ENCODE measurements at regions not wholly inside any gene's neighbourhood (a gene's known extent, or its start where the extent isn't known, plus 50 kb on each side); places are given as distances from the start of the nearest gene placed in this dataset.

GRCh38 chr16:66166490-66166889, 200.0 kb upstream of the CDH5 start:
- TF ChIP-seq, protein P1, sequence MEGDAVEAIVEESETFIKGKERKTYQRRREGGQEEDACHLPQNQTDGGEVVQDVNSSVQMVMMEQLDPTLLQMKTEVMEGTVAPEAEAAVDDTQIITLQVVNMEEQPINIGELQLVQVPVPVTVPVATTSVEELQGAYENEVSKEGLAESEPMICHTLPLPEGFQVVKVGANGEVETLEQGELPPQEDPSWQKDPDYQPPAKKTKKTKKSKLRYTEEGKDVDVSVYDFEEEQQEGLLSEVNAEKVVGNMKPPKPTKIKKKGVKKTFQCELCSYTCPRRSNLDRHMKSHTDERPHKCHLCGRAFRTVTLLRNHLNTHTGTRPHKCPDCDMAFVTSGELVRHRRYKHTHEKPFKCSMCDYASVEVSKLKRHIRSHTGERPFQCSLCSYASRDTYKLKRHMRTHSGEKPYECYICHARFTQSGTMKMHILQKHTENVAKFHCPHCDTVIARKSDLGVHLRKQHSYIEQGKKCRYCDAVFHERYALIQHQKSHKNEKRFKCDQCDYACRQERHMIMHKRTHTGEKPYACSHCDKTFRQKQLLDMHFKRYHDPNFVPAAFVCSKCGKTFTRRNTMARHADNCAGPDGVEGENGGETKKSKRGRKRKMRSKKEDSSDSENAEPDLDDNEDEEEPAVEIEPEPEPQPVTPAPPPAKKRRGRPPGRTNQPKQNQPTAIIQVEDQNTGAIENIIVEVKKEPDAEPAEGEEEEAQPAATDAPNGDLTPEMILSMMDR (IDR thresholded peaks at IDR 0.05): no peak
- no peak for TF ChIP-seq POLR2A (IDR thresholded peaks at IDR 0.05; ENCODE audit: low read depth)
- no peak for TF ChIP-seq EP300 (IDR thresholded peaks at IDR 0.05)
- TF ChIP-seq POLR2AphosphoS5 (IDR thresholded peaks at IDR 0.05): no peak
